DND-41 (cell line): ENCODE measurements at regions not wholly inside any gene's neighbourhood (a gene's known extent, or its start where the extent isn't known, plus 50 kb on each side); places are given as distances from the start of the nearest gene placed in this dataset.
"Not testable (repeated sequence)": the region's sequence is repeated elsewhere in the genome, so short reads cannot be mapped to it uniquely, and the experiment has no call there.

Source experiments
- EZH2 ChIP-seq: IDR thresholded peaks from 3 replicates; pipeline ENCODE4 v1.6.1; 2012; ENCODE audit warnings: borderline replicate concordance, low read depth, mild to moderate bottlenecking, moderate library complexity, low read length, inconsistent platforms; ENCODE audit not compliant: severe bottlenecking
- TF ChIP-seq, protein P1 (sequence below): IDR thresholded peaks from 2 replicates; pipeline ENCODE4 v1.5.1; 2012; ENCODE audit warnings: borderline replicate concordance, low read length, moderate library complexity, mild to moderate bottlenecking; ENCODE audit not compliant: poor library complexity, severe bottlenecking; ENCODE audit errors: extremely low read depth

DNA sequence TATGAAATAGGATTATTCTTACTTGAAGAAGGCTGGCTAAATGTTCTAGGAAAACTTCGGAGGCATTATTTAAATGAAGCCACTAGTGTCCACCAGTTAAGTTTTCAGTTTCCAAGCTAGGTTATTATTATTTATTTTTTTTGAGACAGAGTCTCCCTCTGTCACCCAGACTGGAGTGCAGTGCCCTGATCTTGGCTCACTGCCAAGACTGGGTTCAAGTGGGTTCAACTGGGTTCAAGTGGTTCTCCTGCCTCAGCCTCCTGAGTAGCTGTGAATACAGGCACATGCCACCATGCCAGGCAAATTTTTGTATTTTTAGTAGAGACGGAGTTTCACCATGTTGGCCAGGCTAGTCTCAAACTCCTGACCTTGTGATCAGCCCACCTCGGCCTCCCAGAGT lies 2155.6 kb downstream of the NCAM2 start:
- TF ChIP-seq EZH2 = not testable (repeated sequence)
- TF ChIP-seq, protein P1, sequence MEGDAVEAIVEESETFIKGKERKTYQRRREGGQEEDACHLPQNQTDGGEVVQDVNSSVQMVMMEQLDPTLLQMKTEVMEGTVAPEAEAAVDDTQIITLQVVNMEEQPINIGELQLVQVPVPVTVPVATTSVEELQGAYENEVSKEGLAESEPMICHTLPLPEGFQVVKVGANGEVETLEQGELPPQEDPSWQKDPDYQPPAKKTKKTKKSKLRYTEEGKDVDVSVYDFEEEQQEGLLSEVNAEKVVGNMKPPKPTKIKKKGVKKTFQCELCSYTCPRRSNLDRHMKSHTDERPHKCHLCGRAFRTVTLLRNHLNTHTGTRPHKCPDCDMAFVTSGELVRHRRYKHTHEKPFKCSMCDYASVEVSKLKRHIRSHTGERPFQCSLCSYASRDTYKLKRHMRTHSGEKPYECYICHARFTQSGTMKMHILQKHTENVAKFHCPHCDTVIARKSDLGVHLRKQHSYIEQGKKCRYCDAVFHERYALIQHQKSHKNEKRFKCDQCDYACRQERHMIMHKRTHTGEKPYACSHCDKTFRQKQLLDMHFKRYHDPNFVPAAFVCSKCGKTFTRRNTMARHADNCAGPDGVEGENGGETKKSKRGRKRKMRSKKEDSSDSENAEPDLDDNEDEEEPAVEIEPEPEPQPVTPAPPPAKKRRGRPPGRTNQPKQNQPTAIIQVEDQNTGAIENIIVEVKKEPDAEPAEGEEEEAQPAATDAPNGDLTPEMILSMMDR = not testable (repeated sequence)
